C4-2B (cell line): ENCODE measurements at regions not wholly inside any gene's neighbourhood (a gene's known extent, or its start where the extent isn't known, plus 50 kb on each side); places are given as distances from the start of the nearest gene placed in this dataset.

Source experiments
- H3K27ac ChIP-seq: fragments of 450-650 bp; 2 replicates; pipeline ENCODE4 v1.5.1; 2017
- ZFX ChIP-seq: fragments of 450-650 bp; IDR thresholded peaks from 2 replicates; pipeline ENCODE4 v1.6.1; 2017
- TF ChIP-seq, protein P1 (sequence below): fragments of 450-650 bp; conservative IDR thresholded peaks from 2 replicates; pipeline ENCODE4 v1.5.1; 2017; ENCODE audit warnings: mild to moderate bottlenecking

DNA sequence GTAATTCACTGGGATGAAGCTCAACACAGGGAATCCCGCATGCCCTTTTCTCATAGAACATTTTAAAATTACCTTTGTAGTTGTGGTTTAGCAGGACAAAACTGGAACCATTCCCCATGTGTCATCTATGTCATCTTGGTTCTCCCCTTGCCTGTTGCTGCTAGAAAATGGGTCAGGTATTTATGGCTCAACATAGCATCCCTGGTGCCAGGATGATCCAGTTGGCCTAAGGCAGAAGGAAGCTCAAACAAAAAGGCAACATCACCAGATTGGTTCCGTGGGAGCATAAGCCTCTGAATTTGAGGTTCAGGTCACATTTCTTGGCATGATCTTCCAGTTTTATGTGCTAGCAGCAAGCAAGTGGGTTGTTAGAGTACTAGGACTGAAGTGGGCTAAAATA is 552.6 kb upstream of the BOD1L1 start:
- no peak for TF ChIP-seq ZFX
- TF ChIP-seq, protein P1, sequence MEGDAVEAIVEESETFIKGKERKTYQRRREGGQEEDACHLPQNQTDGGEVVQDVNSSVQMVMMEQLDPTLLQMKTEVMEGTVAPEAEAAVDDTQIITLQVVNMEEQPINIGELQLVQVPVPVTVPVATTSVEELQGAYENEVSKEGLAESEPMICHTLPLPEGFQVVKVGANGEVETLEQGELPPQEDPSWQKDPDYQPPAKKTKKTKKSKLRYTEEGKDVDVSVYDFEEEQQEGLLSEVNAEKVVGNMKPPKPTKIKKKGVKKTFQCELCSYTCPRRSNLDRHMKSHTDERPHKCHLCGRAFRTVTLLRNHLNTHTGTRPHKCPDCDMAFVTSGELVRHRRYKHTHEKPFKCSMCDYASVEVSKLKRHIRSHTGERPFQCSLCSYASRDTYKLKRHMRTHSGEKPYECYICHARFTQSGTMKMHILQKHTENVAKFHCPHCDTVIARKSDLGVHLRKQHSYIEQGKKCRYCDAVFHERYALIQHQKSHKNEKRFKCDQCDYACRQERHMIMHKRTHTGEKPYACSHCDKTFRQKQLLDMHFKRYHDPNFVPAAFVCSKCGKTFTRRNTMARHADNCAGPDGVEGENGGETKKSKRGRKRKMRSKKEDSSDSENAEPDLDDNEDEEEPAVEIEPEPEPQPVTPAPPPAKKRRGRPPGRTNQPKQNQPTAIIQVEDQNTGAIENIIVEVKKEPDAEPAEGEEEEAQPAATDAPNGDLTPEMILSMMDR = no peak
- H3K27ac ChIP-seq = no peak overlapping the region

GRCh38 chr4:14180983-14181601 is 553.6 kb upstream of the BOD1L1 start:
- TF ChIP-seq, protein P1 = no peak
- TF ChIP-seq ZFX = no peak
- H3K27ac ChIP-seq = no peak overlapping the region

DNA sequence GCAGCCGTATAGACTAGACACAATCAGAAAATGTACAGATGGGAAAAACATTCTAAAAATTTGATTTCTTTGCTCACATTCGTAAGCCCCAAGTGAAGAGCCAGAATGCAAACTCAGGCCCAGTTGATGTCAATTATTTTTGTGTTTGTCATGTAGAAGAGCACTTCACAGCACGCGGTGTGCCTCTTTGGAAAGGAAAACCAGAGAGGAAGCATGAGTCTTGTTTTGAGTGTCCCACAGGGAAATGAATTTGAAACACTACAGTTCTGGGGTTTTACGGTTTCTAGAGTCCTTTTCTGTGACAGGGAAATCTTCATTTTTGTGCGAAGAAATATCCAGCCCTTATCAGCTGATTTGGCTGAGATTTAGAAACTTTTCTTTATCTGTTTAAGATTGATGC is 554.6 kb upstream of the BOD1L1 start:
- H3K27ac ChIP-seq = no peak overlapping the region
- no peak for TF ChIP-seq ZFX
- TF ChIP-seq, protein P1 = no peak

- H3K27ac ChIP-seq = no peak overlapping the region
- TF ChIP-seq, protein P1 = no peak
- TF ChIP-seq ZFX = no peak
Measured at GRCh38 chr4:14184265-14184664, 556.7 kb upstream of the BOD1L1 start.

DNA sequence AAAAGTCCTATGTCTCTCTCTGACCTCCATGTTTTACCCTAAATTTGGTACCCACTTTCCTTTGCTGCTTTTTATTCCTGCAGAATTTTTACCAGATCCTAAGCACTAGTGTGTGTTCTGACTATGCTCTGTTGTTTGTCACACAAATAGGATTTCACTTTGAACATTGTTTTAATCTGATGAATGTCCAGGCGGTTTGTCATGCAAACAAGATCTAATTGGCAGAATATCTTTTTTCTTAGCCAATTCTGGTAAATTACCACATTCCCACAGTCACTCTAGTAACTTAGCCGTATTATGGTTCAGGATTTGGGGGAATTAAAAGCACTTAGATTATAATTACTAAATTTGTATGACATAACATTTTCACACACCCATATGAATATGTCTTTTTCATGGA is 557.2 kb upstream of the BOD1L1 start:
- H3K27ac ChIP-seq = no peak overlapping the region
- TF ChIP-seq ZFX = no peak
- TF ChIP-seq, protein P1 = no peak

DNA sequence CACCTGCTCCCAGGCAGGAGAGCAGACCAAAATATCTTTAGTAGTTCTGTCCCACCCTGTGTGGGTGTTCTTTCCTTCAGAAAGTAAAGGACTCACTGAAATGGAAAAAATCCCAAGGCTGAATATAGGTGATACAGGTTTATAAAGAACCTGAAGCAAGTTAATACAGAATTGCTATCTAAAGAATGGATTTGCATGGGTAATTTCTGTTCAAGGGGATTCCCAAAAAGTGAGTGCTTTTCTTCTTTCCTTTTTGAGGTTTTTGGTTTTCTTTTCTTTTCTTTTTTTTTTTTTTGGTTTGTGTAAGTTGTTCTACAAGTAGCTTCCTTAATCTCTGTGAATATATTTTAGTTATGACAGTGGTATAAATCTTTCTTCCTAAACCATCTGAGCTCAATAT is 560.7 kb upstream of the BOD1L1 start:
- no peak overlapping the region for H3K27ac ChIP-seq
- TF ChIP-seq ZFX = no peak
- TF ChIP-seq, protein P1 = no peak

DNA sequence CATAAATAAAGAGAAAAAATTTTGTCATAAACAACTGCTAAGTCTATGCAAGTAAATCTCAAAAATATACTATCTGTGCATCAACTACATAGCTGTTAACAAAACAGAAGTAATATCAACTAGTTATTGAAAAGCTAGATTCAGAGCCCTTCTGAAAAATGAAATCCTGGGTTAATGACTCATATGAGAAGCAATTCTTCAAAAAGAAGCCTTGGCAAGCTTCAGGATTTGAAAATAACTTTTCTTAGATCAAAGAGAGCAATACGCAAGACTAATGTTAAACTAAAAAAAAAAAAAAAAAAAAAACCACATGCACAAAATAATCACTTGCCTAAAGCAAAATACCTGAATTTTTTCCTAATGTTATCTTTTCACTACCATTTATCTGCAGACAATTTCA is 566.1 kb upstream of the BOD1L1 start:
- H3K27ac ChIP-seq = no peak overlapping the region
- no peak for TF ChIP-seq ZFX
- TF ChIP-seq, protein P1 = no peak
